Breast epithelium (tissue), 4 donors: ENCODE measurements at regions not wholly inside any gene's neighbourhood (a gene's known extent, or its start where the extent isn't known, plus 50 kb on each side); places are given as distances from the start of the nearest gene placed in this dataset.

Experiments
- DNase-seq, 2 donors: peaks; one replicate each; pipeline ENCODE4 v3.0.0-alpha.2; 2019; ENCODE audit warnings: low spot score in 2 of 2
- H3K27ac ChIP-seq, 2 donors: fragments of 200-600 bp; sonication (generic) in 1 of 2; one replicate each; pipeline ENCODE4 v1.5.1; 2016 to 2019; ENCODE audit warnings: mild to moderate bottlenecking in 1 of 2
- H3K27me3 ChIP-seq, 2 donors: fragments of 200-600 bp; sonication (generic) in 1 of 2; one replicate each; pipeline versions ENCODE4 v1.5.1 to v1.6.0; 2017 to 2019; ENCODE audit warnings: control low read depth in 1 of 2, mild to moderate bottlenecking in 1 of 2
- H3K36me3 ChIP-seq: fragments of 200-600 bp; one replicate; pipeline ENCODE4 v1.5.1; 2019
- H3K4me1 ChIP-seq, 2 donors: fragments of 200-600 bp; sonication (generic); one replicate each; pipeline ENCODE4 v1.5.1; 2016 to 2019; ENCODE audit warnings: control low read depth in 1 of 2
- H3K4me3 ChIP-seq, 3 donors: fragments of 200-600 bp; sonication (generic); 1 replicate in 2 of 3; 2 replicates in 1 of 3; pipeline ENCODE4 v1.5.1; 2016 to 2019; ENCODE audit warnings: mild to moderate bottlenecking in 3 of 3, moderate library complexity in 2 of 3
- H3K9me3 ChIP-seq, 2 donors: fragments of 200-600 bp; sonication (generic) in 1 of 2; one replicate each; pipeline ENCODE4 v1.5.1; 2016 to 2019; ENCODE audit warnings: control low read depth in 1 of 2
- CTCF ChIP-seq, 3 donors: fragments of 450-650 bp; IDR thresholded peaks; one replicate each; pipeline ENCODE4 v1.5.1; 2016 to 2017; ENCODE audit warnings: antibody characterized with exemption in 3 of 3, mild to moderate bottlenecking in 3 of 3, moderate library complexity in 3 of 3
- POLR2A ChIP-seq: fragments of 450-650 bp; IDR thresholded peaks from one replicate; pipeline ENCODE4 v1.6.1; 2016; ENCODE audit warnings: antibody characterized with exemption, mild to moderate bottlenecking, moderate library complexity
- POLR2AphosphoS5 ChIP-seq, 3 donors: sonication (generic); formaldehyde crosslinking; IDR thresholded peaks; one replicate each; pipeline ENCODE4 v1.6.1; 2017; ENCODE audit warnings: antibody characterized with exemption in 3 of 3
- intact Hi-C: fragments of 100-400 bp; cut with DNase I; formaldehyde crosslinking; loops from one replicate; pipeline ENCODE4 v1.15.1; 2023; ENCODE audit warnings: low total_unique reads

GRCh38 chr11:119976805-119977560 is 160.9 kb downstream of the TRIM29 start:
- no peaks in the 10 kb centered on the region for H3K36me3 ChIP-seq
- DNase-seq, result no peak
- no peak overlapping the region for H3K4me3 ChIP-seq
- H3K27me3 ChIP-seq, result no peaks in the 10 kb centered on the region
- intact Hi-C loops, result no loop called here
- H3K9me3 ChIP-seq, result no peaks in the 10 kb centered on the region
- no peak overlapping the region for H3K27ac ChIP-seq
- H3K4me1 ChIP-seq, result no peaks in the 10 kb centered on the region
- TF ChIP-seq POLR2A, result no peak
- TF ChIP-seq CTCF (IDR thresholded peaks at IDR 0.05), result no peak
- TF ChIP-seq POLR2AphosphoS5 (IDR thresholded peaks at IDR 0.05), result no peak

GRCh38 chr11:119975561-119976152 is 162.3 kb downstream of the TRIM29 start:
- TF ChIP-seq POLR2A, result no peak
- no peak for TF ChIP-seq POLR2AphosphoS5 (IDR thresholded peaks at IDR 0.05)
- no peak for TF ChIP-seq CTCF (IDR thresholded peaks at IDR 0.05)
- Histone ChIP-seq H3K4me3 (no peak overlapping the region), H3K4me1 (no peaks in the 10 kb centered on the region), H3K27ac (no peak overlapping the region), H3K27me3 (no peaks in the 10 kb centered on the region), H3K36me3 (no peaks in the 10 kb centered on the region), H3K9me3 (no peaks in the 10 kb centered on the region)
- no peak for DNase-seq
- intact Hi-C loops, result no loop called here

GRCh38 chr11:119974467-119974866 is 163.4 kb downstream of the TRIM29 start:
- Histone ChIP-seq H3K27ac (no peak overlapping the region), H3K4me1 (no peaks in the 10 kb centered on the region), H3K4me3 (no peak overlapping the region), H3K9me3 (no peaks in the 10 kb centered on the region), H3K36me3 (no peaks in the 10 kb centered on the region), H3K27me3 (no peaks in the 10 kb centered on the region)
- TF ChIP-seq CTCF (IDR thresholded peaks at IDR 0.05), result no peak
- TF ChIP-seq POLR2AphosphoS5 (IDR thresholded peaks at IDR 0.05), result no peak
- no peak for TF ChIP-seq POLR2A
- no peak for DNase-seq
- intact Hi-C loops, result no loop called here

- Histone ChIP-seq H3K36me3 (no peaks in the 10 kb centered on the region), H3K27me3 (no peaks in the 10 kb centered on the region), H3K9me3 (no peaks in the 10 kb centered on the region), H3K4me3 (no peak overlapping the region), H3K27ac (no peak overlapping the region), H3K4me1 (no peaks in the 10 kb centered on the region)
- no peak for DNase-seq
- TF ChIP-seq POLR2A, result no peak
- no peak for TF ChIP-seq CTCF (IDR thresholded peaks at IDR 0.05)
- TF ChIP-seq POLR2AphosphoS5 (IDR thresholded peaks at IDR 0.05), result no peak
- intact Hi-C loops, result no loop called here
Measured at GRCh38 chr11:119974051-119974450, 163.9 kb downstream of the TRIM29 start.

- TF ChIP-seq POLR2AphosphoS5 (IDR thresholded peaks at IDR 0.05), result no peak
- no peak for TF ChIP-seq POLR2A
- no peak for TF ChIP-seq CTCF (IDR thresholded peaks at IDR 0.05)
- Histone ChIP-seq H3K4me3 (no peak overlapping the region), H3K27ac (no peak overlapping the region), H3K27me3 (no peaks in the 10 kb centered on the region), H3K4me1 (no peaks in the 10 kb centered on the region), H3K36me3 (no peaks in the 10 kb centered on the region), H3K9me3 (no peaks in the 10 kb centered on the region)
- no peak for DNase-seq
- intact Hi-C loops, result no loop called here
Measured at GRCh38 chr11:119972281-119972680, 165.6 kb downstream of the TRIM29 start.
